ENCODE measurements at regions not wholly inside any gene's neighbourhood (a gene's known extent, or its start where the extent isn't known, plus 50 kb on each side); places are given as distances from the start of the nearest gene placed in this dataset.

DNA sequence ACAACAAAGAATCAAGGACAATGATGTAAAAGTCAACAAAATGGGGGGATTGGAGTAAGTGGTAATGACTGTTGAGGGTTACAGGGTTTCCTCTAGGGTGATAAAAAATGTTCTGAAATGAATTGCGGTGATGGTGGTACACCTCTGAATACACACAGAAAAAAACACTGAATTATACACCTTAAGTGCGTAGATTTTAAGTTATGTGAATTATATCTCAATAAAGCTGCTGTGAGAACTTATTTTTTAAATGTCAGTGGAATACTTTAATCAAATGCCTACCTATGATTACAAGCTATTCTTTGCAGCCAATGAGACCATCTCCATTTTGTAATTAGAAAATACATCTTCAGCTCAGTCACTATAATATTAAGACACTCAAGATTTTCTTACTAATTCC is 53.5 kb downstream of the ZNF608 start:
- DNase-seq = no peak

DNA sequence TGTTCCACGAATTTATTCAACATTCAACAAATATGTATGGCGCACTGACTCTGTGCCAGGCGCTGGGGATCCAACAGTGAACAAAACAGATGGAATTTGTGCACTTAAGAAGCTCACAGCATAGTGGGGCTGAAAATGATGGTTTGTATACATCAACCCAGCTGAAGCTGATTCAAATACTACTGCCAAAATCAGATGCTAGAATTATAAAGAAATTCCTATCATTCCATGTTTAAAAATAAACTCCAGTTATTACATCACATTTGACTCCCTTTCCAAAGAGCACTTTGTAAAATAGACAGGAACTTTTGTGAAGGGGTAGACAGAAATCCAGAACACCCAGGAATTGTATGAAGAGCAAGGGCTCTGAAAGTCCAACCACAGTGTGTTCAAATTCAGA is 54.1 kb downstream of the ZNF608 start:
- DNase-seq = no peak

DNA sequence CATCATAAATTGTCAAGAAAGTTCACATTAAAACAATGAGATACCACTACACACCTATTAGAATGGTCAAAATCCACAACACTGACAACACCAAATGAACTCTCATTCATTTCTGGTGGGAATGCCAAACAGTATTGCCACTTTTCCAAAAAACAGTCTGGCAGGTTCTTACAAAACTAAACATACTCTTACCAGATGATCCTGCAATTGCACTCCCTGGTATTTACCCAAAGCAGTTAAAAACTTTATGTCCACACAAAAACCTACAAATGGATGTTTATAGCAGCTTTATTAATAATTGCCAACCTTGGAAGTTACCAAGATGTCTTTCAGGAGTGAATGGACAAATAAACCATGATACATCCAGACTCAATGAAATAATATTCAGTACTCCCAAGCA is 56.8 kb downstream of the ZNF608 start:
- DNase-seq = no peak

DNA sequence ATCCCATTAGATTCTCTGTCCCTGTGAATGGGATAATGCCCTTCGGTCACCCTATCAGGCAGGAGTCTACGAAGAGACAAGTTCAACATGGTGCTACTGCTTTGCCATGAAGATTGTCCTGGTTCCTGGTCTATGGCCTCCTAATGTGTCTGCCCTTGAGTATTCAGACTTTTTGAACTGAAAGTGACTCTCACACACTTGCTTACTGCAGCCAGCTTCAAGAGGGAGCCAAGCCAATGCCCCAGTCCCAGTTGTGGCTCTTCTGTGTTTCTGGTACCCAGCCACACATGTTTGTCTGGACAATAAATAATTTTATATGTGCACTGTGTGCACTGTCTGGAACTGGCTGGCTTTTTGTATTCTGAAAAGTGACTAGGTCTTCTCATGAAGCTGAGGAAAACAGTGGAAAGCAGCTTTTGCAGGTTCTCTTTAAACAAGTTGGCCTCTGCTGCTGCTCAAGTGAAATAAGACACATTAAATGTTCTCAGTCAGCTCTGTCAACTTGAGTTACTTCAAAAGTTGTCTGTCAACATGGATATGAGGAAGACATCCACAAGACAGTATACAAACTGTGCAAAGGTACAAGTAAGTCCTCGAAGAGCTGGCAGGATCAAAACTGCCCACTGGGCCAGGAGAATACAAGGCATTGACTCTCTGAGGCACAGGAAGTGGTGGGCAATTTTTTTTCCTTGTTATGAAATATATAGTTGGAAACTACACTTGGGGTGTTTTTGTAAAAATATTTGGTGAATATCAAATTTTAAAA is 60.0 kb downstream of the ZNF608 start:
- no peak for DNase-seq

DNA sequence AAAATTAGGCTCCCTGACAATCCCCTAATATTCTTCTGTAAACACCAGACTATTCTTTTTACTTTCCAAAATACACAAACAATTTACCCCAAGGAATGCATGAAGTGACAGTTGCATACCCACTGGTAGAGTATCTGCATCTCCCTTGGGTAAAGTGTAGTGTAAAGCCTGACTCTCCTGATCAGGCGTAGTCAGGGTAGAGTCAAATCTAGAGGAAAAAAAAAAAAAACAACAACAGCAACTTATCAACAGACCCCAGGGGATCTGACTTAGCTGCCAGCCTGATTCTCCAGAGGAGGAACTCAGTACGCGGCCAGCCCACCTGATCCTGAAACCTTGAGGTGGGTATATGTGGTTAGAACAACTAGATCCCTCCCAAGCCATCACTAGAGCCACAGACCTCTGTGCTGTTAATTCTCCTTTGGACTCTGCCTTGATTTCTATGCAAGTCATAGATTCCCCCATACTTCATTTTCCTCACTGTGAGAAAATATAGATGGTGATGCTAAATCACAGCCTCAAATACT is 61.0 kb downstream of the ZNF608 start:
- no peak for DNase-seq

DNA sequence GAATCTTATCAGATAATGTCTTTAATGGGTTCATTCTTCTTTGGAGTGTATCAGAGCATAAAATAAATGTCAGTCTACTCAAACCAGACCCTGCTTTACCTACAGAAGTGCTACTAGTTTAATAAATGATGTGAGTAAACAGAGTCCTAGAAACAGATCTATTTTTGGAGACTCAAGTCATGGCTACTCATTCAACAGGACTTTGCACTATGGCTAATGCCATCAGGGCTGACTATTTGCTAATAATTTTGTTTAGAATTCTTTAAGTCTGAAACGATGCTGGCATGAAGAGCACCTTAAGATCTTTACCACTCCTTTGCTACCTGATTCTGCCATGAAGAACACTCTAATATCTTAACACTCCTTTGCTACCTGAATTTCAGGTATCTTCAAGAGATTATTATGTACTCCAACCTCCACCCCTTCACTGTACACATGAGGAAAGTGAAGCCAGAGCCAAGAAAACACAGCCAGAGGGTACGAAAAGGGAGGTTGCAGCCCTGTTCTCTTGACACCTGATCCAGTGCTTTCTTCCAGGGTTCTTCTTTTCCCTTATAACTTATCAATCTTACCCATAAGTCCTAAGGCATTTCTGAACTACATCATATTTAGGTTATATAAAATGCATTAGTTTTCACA is 62.4 kb downstream of the ZNF608 start:
- DNase-seq = no peak

DNA sequence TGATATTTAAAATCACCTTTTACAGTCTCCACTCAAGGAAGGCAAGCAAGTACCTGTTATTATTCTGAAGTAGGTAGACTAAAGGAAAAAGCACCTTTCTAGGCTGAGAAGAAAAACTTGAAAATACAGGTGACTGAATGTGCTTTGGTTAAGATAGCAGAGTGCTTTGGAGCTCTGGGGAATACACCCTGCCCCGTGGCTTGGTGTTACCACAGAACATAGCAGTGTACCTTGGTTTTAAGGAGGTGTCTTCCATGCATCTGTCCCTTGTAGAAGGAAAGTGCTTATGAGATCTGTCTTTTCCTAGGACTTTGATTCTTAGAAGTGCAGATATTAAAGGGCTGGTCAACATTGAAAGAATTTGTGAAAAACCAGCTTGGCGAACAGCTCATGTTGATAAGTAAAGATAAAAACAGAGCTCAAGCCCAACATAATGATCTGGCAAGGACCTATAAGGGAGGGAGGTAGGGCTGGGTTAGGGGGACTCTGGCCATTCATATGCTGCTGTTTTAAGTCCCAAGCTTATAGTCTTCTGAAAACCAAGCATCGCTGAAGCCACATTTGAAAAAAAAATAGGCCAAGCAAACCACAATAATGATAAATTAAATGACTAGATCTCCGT is 66.8 kb downstream of the ZNF608 start:
- no peak for DNase-seq

DNA sequence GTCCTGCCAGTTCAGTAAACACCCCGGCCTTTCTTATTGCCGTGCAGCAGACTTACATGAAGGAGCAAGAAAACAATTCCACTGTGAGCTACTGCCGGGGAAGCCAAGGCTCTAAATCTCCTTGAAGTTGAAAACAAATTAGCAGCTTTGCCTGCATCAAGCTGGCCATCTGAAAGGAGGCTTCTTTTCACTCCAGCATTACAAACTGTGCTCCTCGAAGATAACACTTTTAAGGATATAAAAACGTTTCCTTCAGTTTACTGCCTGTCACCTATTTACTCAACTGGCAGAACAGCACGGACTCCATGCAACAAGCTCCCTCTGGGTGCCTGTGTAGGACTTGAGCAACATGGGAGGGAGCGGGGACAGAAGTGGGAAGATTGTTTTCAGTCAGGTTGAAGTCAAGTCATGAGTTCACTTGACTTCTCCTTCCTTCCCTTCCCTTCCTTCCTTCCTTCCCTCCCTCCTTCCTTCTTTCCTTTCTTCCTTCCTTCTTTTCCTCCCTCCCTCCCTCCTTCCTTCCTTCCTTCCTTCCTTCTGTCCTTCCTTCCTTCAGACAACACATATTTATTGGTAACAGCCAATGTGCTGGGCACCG is 67.4 kb downstream of the ZNF608 start:
- DNase-seq = no peak

DNA sequence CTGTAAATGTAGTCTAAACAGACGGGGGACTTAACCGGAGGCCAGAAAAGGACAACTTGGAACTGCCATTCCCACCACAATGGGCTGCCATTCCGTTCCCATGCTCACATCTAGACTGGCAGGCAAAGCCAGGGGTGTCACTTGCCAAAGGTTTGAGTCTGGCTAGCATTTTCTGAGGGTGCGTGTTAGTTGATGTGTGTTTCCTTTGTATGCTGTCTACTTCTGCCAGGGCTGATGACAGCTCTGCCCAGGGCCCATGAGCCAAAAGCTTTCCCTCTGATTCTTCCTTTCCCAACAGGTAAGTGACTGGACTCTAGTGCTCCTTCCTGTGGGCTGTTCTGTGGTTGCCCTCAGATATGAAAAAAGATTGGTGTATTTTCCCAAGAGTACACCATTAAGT is 68.0 kb downstream of the ZNF608 start:
- no peak for DNase-seq

DNA sequence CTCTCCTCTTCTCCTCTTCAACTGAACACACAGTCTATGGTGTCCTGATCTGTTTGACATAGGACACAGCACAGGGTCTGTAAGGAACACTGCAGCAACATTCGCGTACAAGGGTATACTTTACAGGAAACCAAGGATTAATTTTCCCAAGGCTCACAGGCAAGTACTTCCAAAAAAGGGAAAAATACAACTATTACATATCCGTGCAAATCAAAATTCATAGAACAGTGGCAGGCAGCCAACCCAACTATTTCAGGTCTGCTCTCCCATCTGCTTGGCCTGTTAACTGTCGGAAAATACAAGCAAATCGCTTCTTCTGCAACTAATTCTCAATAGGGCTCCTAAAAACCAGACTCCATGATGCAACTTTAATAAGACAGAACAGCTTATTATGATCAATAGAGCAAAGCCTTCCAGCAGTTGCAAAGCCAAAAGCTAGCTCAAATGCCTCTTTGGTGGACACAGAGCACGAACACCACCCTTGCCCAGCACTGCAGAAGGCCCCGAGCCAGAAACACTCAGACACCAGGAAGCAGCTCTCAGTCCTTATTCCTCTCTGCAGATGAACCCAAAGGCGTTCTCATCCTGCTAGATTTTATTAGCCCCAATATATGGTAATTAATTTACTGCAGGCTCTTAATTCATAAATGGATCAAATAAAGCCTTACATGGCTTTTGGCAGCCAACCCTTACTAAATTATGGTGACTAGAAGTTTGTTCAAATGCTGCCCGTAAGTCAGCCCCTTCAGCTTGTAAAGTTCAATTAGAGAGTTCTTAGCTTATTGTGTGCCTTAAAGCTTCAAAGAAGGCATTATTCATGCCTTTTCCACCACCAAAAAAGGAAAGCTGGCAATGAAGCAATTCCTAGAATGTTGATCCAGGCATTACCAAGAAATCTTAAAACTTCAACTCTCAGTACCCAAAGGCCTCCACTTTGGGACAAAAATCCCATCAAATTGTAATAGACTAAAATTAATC is 68.8 kb downstream of the ZNF608 start:
- DNase-seq = peak; percentile 59

DNA sequence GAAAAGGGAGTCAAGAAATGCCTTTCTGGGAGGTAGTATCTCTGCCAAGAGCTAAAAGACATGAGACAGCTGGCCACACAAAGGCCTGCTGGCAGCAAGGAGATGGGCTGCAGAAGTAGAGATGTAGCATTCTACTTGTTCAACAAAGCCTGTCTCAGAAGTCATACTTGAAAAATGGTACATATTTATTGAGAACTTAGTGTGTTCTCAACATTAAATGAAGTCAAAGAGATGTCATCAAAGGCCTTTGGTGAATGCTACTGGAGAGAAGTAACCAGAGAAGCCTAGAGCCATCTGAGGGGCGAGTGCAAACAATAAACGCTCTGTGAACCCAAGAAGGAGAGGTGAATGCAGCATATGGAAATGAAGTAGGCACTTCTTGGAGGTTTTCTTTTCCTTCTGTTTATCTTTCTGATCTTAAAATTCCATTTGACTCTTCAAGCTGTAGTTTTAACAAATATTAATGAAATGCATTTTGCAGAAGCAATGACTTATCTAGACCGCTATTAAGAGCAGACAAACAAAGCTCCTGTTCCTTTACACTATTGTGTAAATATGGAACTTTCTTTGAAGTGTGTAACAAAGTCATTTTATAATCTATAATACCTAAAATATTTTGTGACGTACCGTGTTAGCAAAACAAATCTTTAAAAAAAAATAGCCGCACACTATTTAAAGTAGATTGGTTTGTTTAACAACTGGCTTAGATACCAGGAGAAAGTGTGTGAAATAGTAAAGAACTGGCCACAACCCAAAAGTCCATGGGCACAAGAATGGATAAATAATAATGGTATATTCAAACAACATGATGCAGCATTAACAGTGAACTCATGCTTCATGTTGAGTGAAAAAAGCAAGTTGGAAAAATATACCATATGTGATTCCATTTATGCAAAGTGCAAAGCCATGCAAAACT is 70.2 kb downstream of the ZNF608 start:
- no peak for DNase-seq

DNA sequence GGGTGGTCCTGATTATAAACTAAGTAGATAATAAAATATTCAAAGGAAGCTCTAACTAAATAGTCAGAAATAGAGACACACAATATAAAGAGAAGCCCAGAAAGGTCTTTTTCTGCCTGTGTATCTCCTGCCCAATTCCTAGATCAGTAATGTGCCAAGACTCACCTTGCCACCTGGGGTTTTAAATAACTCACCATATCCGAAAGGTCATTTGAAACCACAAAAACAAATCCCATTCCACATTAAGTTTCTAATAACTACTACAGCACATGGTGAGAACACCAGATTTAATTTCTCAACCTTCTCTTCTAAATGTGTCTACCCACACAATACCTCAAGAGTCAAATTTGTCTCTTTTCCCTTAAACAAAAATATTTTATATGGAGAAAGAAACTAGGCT is 75.2 kb downstream of the ZNF608 start:
- no peak for DNase-seq

DNA sequence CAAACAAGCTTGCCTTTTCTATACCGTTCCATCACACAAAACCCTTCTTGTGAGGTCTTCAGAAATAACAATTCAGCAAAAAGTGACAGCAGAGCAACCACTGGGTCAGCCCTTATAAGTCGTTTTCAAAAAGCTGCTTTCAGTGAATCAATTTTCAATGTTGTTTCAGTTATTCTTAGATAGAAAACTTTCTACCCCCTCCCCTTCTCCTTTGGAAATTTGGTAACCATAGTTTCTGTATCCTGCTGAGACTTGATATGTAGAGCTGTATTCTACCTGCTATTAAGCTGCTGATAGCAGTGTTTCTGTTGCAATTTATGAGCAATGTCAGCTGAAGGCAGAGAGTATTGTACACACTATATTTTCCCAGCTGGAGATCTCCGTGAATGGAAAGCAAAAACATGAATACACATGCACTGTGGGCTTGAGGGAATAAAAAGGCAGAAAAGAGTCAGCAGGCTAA is 75.7 kb downstream of the ZNF608 start:
- no peak for DNase-seq

DNA sequence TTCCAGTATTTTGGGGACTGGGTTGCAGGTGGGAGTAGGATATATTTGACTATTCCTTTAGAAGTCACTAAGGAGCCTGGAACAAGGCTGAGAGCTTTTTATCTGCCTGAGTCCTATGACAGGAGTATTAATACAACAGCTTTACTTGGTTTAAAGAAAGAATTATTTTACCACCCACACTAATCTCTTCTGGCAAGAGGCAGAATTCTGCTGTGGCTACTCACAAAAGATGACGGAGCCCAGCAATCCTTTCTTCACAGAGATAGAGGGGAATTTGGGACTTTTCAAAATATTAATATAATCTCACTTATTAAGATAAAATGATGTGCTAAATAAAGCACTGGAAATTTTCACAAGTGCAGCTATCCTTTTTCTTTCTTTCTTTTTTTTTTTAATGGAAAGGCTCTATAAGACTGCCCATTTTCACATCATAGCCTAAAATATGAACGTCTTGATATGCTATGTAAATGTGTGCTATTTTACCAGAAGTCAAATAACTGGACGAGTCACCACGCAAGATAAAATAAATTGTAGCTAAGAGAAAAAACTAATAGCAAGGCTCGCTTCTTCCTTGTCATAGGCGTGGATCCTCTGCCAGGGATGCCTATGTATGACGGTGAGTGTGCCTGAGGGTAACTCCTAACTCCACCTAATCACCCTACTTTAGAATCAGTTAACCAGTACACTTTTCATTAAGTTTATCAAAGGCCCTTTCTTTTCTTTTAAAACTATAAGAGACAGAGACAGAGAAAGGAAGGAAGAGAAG is 76.3 kb downstream of the ZNF608 start:
- no peak for DNase-seq

DNA sequence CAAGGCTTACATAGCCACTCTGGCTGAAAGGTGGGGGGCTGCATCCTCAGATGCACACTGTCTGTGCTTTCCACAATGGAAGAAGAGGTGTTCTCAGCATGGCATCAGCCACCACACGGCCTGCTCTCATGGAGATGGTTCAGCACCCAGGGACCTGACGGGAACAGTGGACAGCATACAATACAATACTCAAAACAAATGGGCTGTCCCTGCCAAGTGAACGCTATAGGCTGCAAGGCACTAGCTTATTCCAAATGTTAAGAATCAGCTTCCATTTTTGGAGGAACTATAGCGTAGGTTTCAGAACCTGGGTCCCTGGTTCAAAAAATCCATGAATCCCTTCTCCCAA is 77.2 kb downstream of the ZNF608 start:
- no peak for DNase-seq

DNA sequence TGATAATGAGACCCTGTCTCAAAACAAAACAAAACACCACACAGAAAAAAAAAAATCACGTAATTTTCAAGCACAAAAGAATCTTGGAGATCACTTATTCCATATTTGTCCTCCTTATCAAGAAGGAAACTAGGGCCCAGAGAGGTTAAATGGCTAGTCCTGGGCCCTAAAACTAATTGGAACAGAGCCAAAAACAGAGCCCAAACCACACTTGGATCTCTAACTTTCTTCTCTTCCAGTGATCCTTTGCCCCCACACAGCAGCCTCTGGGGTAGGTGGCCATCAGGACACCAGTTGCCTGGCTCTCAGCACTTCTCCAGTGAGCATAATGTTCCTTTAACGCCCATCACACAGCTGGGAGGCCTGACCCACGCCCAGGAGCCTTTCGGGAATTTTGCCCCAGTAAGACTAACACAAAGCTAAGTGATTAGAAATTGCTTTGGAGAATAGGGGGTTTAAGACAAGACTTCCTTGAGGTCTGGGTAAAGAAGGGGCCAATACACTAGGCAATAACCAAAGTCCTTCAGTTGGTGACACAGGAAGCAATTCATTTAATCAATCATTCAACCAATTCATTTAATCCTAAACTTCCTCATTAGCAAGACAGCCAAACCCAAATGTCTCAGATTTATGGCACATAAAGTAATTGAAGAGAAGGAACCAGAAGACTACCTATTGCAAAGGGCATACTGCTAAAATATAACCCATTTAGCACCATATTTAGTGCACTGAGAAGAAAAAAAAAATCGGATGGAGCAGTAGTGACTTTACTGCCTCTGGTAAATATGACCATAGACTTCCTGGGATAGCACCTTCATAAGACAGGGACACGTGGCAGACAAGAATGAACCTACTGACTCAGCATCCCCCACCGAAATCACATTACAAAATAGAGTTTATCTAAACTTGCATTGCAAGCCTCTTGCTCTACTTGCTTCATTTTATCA is 77.8 kb downstream of the ZNF608 start:
- DNase-seq = no peak

DNA sequence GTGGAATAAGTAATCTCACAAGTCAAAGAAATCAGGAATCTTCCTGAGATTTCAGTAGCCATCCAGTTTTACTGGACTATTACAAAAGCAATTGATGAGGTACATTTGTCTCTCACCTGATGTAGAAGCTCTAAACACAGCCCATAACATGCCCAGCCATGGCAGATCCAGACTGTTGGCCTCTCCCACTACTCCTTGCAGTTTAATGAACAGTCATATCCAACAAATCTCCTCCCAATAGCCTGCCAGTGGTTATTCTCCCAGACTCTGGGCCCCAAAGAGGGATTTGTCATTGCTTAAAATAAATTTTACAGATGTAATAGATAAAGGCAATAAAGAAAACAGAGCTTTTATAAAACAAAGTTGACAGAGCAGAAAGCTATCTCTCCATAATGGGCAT is 80.8 kb downstream of the ZNF608 start:
- DNase-seq = no peak

DNA sequence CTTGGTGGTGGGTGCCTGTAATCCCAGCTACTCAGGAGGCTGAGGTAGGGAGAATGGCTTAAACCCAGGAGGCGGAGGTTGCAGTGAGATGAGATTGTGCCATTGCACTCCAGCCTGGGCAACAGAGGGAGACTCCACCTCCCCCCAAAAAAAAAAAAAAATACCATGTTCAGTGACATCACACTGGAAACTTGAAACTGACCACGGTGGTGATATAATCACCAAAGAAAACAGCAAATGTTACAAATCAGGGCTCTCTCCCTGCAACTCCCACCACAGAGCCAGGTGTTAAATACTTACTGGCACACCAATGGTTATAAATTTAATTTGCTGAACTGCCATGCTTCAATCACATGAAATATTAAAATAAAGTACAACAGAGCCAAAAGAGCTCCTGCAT is 81.4 kb downstream of the ZNF608 start:
- DNase-seq = no peak

DNA sequence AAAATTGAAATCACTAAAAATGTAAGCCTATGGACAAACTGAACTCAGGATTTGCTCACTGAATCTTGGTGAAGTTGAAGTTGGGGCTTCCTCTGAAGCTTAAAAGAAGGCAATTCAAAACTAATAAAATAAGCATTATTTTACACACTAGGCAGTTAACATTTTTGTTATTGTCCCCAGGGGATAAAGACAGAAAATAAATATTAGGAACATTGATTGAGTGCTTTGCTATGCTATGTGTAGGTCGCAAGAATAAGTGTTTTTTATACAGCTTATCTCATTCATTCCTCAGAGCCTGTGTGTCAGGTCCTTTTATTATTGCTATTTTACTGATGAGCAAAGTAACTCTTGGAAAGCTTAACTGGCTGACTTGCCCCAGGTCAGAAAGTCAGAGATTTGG is 82.2 kb downstream of the ZNF608 start:
- DNase-seq = no peak
